HCT116 (cell line): ENCODE measurements at regions not wholly inside any gene's neighbourhood (a gene's known extent, or its start where the extent isn't known, plus 50 kb on each side); places are given as distances from the start of the nearest gene placed in this dataset.

Experiments
- ATAC-seq: fragments of 200-7000 bp; cut with Tn5 transposase; 2 replicates; pipeline ENCODE4 v1.9.1; 2020; ENCODE audit warnings: mild to moderate bottlenecking, moderate library complexity
- BruUV-seq: library from RNA; stranded (reverse); fragments of 400-500 nt; replicated peaks from 2 replicates; lab custom pipeline; 2021; lab: Mats Ljungman, UMichigan
- CTCF ChIA-PET: fragments of 300-600 bp; sonication (Branson Sonifier 250); formaldehyde crosslinking; loops from one replicate; lab custom pipeline; 2021; ENCODE audit warnings: antibody characterized with exemption; lab: Charles Lee
- POLR2A ChIA-PET: fragments of 300-600, 350-600 bp; sonication (Branson Sonifier 250); formaldehyde crosslinking; loops from one replicate; lab custom pipeline; 2021; ENCODE audit warnings: antibody characterized with exemption; lab: Charles Lee
- RAD21 ChIA-PET, 2 experiments: fragments of 300-600 bp; sonication (Branson Sonifier 250); formaldehyde crosslinking; loops; one replicate each; lab custom pipeline; 2023; ENCODE audit warnings: low total read pairs in 2 of 2; ENCODE audit not compliant: uncharacterized antibody in 2 of 2, unreplicated experiment in 2 of 2, low non-redundant PET in 1 of 2; lab: Charles Lee
- DNase-seq: peaks from one replicate; pipeline ENCODE4 v3.0.0-alpha.2; 2010; ENCODE audit warnings: low read depth, low spot score
- H2AFZ ChIP-seq: fragments of 200-600 bp; shearing (Covaris generic), sonication (generic); 2 replicates; pipeline ENCODE4 v1.6.1; 2017; ENCODE audit warnings: low read depth, mixed run types, mixed read lengths, antibody characterized with exemption, low read length; ENCODE audit not compliant: poor library complexity, severe bottlenecking
- H3K27ac ChIP-seq: 2 replicates; pipeline ENCODE4 v1.5.1; 2012; ENCODE audit warnings: low read depth, low read length
- H3K27me3 ChIP-seq: fragments of 200-600 bp; sonication (generic); 2 replicates; pipeline ENCODE4 v1.6.1; 2016; ENCODE audit warnings: mixed run types, low read length, mixed read lengths; ENCODE audit not compliant: insufficient read depth
- H3K36me3 ChIP-seq, 2 experiments: fragments of 200-500 bp in 1 of 2; fragments of 200-600 bp in 1 of 2; sonication (Bioruptor generic) in 1 of 2; sonication (generic) in 1 of 2; 2 replicates each; pipeline versions ENCODE4 v1.5.1 to v1.6.1; 2014 to 2016; ENCODE audit warnings: low read length in 2 of 2, inconsistent platforms in 1 of 2, mixed read lengths in 1 of 2, mixed run types in 1 of 2; ENCODE audit not compliant: insufficient read depth in 2 of 2, control insufficient read depth in 1 of 2
- H3K4me1 ChIP-seq, 2 experiments: fragments of 200-600 bp in 1 of 2; sonication (generic) in 1 of 2; 2 replicates each; pipeline versions ENCODE4 v1.5.1 to v1.6.1; 2012 to 2017; ENCODE audit warnings: low read length in 2 of 2, inconsistent platforms in 1 of 2, mild to moderate bottlenecking in 1 of 2, mixed read lengths in 1 of 2, mixed run types in 1 of 2, moderate library complexity in 1 of 2; ENCODE audit not compliant: insufficient read depth in 2 of 2, control insufficient read depth in 1 of 2
- H3K4me2 ChIP-seq: fragments of 200-600 bp; sonication (generic); 2 replicates; pipeline ENCODE4 v1.6.1; 2017; ENCODE audit warnings: mixed run types, low read length, mixed read lengths
- H3K4me3 ChIP-seq, 2 experiments: fragments of 200-600 bp in 1 of 2; sonication (generic) in 1 of 2; replicated peaks in 1 of 2; 2 replicates each; pipeline ENCODE4 v1.5.1; 2011 to 2016; ENCODE audit warnings: low read length in 2 of 2, control low read depth in 1 of 2, low read depth in 1 of 2, mild to moderate bottlenecking in 1 of 2, mixed read lengths in 1 of 2, mixed run types in 1 of 2
- H3K79me2 ChIP-seq: fragments of 200-600 bp; sonication (generic); 2 replicates; pipeline ENCODE4 v1.6.1; 2017; ENCODE audit warnings: mild to moderate bottlenecking, mixed run types, low read length, moderate library complexity, mixed read lengths; ENCODE audit not compliant: insufficient read depth
- H3K9ac ChIP-seq: fragments of 200-600 bp; sonication (generic); 2 replicates; pipeline ENCODE4 v1.6.1; 2016; ENCODE audit warnings: low read length, mixed read lengths
- H3K9me2 ChIP-seq: fragments of 200-600 bp; sonication (generic), shearing (Covaris generic); 2 replicates; pipeline ENCODE4 v1.6.1; 2017; ENCODE audit warnings: mixed run types, mild to moderate bottlenecking, moderate library complexity; ENCODE audit not compliant: insufficient read depth
- H3K9me3 ChIP-seq, 2 experiments: fragments of 200-500 bp in 1 of 2; fragments of 200-600 bp in 1 of 2; sonication (Bioruptor generic) in 1 of 2; sonication (generic) in 1 of 2; 2 replicates each; pipeline ENCODE4 v1.6.1; 2014 to 2017; ENCODE audit warnings: low read length in 2 of 2, mixed read lengths in 2 of 2, inconsistent platforms in 1 of 2, low read depth in 1 of 2, mild to moderate bottlenecking in 1 of 2, mixed run types in 1 of 2, moderate library complexity in 1 of 2; ENCODE audit not compliant: control insufficient read depth in 1 of 2, insufficient read depth in 1 of 2
- H4K20me1 ChIP-seq: fragments of 200-600 bp; sonication (generic), shearing (Covaris generic); 2 replicates; pipeline ENCODE4 v1.6.1; 2017; ENCODE audit warnings: mixed run types, mild to moderate bottlenecking, moderate library complexity; ENCODE audit not compliant: insufficient read depth
- CBX3 ChIP-seq: IDR thresholded peaks from 2 replicates; pipeline ENCODE4 v1.6.1; 2012; ENCODE audit warnings: low read depth
- CEBPB ChIP-seq: IDR thresholded peaks from 2 replicates; pipeline ENCODE4 v1.6.1; 2012; ENCODE audit warnings: low read depth
- EGR1 ChIP-seq: IDR thresholded peaks from 2 replicates; pipeline ENCODE4 v1.6.1; 2012; ENCODE audit warnings: low read depth
- JUND ChIP-seq: IDR thresholded peaks from 2 replicates; pipeline ENCODE4 v1.6.1; 2012
- POLR2A ChIP-seq: IDR thresholded peaks from 2 replicates; pipeline ENCODE4 v1.7.0; 2011; ENCODE audit warnings: borderline replicate concordance; ENCODE audit not compliant: insufficient read depth, insufficient read length; ENCODE audit errors: extremely low read depth
- POLR2AphosphoS5 ChIP-seq: IDR thresholded peaks from 2 replicates; pipeline ENCODE4 v1.6.1; 2011; ENCODE audit warnings: mild to moderate bottlenecking, low read depth, low read length, moderate library complexity
- REST ChIP-seq: IDR thresholded peaks from 2 replicates; pipeline ENCODE4 v1.6.1; 2012; ENCODE audit warnings: low read depth
- YY1 ChIP-seq: IDR thresholded peaks from 2 replicates; pipeline ENCODE4 v1.6.1; 2011; ENCODE audit warnings: low read length, low read depth, moderate library complexity, mild to moderate bottlenecking; ENCODE audit not compliant: insufficient replicate concordance; ENCODE audit errors: extremely low read depth
- ZFX ChIP-seq: fragments of 450-650 bp; IDR thresholded peaks from 2 replicates; pipeline ENCODE4 v1.6.1; 2017
- intact Hi-C: fragments of 100-400 bp; cut with micrococcal nuclease; formaldehyde crosslinking; loops from 2 replicates; pipeline ENCODE4 v1.10.0; 2022
- TF ChIP-seq, protein P1 (sequence below): IDR thresholded peaks from 2 replicates; pipeline ENCODE4 v1.6.1; 2012

DNA sequence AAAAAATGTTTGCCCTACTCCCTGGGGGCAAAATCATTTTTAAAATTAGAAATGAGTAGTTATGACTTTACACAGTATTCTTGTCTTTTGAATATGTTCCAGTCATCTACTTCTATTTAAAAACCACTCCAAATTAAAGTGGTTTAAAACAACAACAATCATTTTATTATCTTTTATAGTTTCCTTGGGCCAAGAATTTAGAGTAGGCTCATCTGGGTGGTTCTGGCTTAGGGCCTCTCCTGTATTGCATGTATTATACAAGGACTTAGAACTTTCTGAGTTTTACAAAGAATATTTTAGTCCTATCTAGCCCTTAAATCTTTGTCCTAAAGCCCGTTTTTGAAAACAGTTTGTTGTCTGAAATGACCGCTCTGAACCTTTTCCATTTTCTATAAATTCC, 132.5 kb upstream of the INTU start:
- Histone ChIP-seq H3K27ac (no peak overlapping the region), H3K36me3 (no peaks in the 10 kb centered on the region), H3K27me3 (no peaks in the 10 kb centered on the region), H3K79me2 (no peaks in the 10 kb centered on the region), H3K9ac (no peak overlapping the region), H3K9me2 (no peaks in the 10 kb centered on the region; the same call in 1 of the 2 replicates), H3K4me1 (no peaks in the 10 kb centered on the region), H2AFZ (no peak overlapping the region), H3K9me3 (no peaks in the 10 kb centered on the region), H3K4me3 (no peak overlapping the region), H4K20me1 (no peaks in the 10 kb centered on the region), H3K4me2 (no peak overlapping the region)
- ChIA-PET CTCF (no interaction called here), RAD21 (no interaction called here), POLR2A (no interaction called here)
- intact Hi-C loops = no loop called here
- DNase-seq (no peak), ATAC-seq (no peak)
- TF ChIP-seq YY1 = no peak
- TF ChIP-seq JUND = no peak
- no peak for TF ChIP-seq REST
- BruUV-seq = no TSS peak

DNA sequence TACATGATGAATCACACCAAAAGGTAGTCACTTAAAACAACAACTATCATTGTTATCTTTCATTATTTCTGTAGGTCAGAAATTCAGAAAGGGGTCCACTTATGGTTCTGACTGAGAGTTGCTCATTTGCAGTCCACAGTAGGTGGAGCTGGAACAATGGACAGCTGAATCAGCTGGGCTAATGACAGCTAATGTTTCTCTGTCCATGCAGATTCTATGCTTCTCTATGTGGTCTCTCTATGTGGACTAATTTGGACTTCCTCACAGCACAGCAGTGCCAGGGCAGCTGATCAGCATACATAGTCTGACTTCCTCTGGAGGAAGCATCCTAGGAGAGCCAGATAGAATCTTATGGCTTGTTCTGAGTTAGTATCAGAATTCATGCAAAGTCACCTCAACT, 131.7 kb upstream of the INTU start:
- ChIA-PET CTCF (no interaction called here), RAD21 (no interaction called here), POLR2A (no interaction called here)
- H3K4me3 ChIP-seq = no peak overlapping the region
- no peaks in the 10 kb centered on the region for H3K36me3 ChIP-seq
- BruUV-seq = no TSS peak
- H3K9ac ChIP-seq = no peak overlapping the region
- no peaks in the 10 kb centered on the region for H3K9me3 ChIP-seq
- DNase-seq (no peak), ATAC-seq (no peak)
- H4K20me1 ChIP-seq = no peaks in the 10 kb centered on the region
- H3K27me3 ChIP-seq = no peaks in the 10 kb centered on the region
- H3K9me2 ChIP-seq = no peaks in the 10 kb centered on the region; the same call in 1 of the 2 replicates
- no peak overlapping the region for H2AFZ ChIP-seq
- intact Hi-C loops = no loop called here
- no peak overlapping the region for H3K27ac ChIP-seq
- no peak overlapping the region for H3K4me2 ChIP-seq
- TF ChIP-seq EGR1 = no peak
- TF ChIP-seq POLR2AphosphoS5 = no peak
- no peak for TF ChIP-seq POLR2A
- no peak for TF ChIP-seq ZFX
- no peak for TF ChIP-seq CBX3
- TF ChIP-seq, protein P1, sequence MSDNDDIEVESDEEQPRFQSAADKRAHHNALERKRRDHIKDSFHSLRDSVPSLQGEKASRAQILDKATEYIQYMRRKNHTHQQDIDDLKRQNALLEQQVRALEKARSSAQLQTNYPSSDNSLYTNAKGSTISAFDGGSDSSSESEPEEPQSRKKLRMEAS = no peak
- TF ChIP-seq CEBPB = no peak
- TF ChIP-seq, all 23 proteins: peak for 0
- H3K4me1 ChIP-seq = no peaks in the 10 kb centered on the region
- H3K79me2 ChIP-seq = no peaks in the 10 kb centered on the region
